ENCODE measurements at regions not wholly inside any gene's neighbourhood (a gene's known extent, or its start where the extent isn't known, plus 50 kb on each side); places are given as distances from the start of the nearest gene placed in this dataset.

DNA sequence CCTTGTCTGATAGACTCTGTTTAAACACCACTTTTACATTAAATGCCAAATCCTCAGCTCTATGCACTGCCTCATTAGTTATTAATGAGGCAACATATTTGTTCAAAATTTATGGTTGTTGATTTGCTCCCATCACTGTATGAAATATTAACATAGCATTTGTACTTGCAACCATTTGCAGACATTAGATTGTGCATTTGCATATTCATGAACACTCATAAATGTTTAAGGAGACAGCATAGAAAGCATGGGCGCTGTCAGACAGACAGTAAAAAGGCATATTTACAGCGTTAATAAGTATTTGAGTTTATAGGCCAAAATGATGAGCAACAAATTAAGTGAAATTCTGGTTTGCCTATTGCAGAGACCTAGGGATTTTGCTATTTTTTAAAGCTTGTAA, 502.3 kb downstream of the TXNL1 start:
- Histone ChIP-seq H3K27ac (no peak overlapping the region), H3K27me3 (no peaks in the 10 kb centered on the region), H3K9me3 (no peaks in the 10 kb centered on the region), H3K36me3 (no peaks in the 10 kb centered on the region), H3K4me3 (no peak overlapping the region), H3K4me1 (peaks cover 0 to 13% (median 2%) of the 10 kb centered on the region in 12 donors)
- no peak for DNase-seq
- ATAC-seq = no peak
- TF ChIP-seq, protein P1, sequence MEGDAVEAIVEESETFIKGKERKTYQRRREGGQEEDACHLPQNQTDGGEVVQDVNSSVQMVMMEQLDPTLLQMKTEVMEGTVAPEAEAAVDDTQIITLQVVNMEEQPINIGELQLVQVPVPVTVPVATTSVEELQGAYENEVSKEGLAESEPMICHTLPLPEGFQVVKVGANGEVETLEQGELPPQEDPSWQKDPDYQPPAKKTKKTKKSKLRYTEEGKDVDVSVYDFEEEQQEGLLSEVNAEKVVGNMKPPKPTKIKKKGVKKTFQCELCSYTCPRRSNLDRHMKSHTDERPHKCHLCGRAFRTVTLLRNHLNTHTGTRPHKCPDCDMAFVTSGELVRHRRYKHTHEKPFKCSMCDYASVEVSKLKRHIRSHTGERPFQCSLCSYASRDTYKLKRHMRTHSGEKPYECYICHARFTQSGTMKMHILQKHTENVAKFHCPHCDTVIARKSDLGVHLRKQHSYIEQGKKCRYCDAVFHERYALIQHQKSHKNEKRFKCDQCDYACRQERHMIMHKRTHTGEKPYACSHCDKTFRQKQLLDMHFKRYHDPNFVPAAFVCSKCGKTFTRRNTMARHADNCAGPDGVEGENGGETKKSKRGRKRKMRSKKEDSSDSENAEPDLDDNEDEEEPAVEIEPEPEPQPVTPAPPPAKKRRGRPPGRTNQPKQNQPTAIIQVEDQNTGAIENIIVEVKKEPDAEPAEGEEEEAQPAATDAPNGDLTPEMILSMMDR (IDR thresholded peaks at IDR 0.05) = no peak
- TF ChIP-seq POLR2A (IDR thresholded peaks at IDR 0.05) = no peak
- 92 to 97% (median 94%) methylated on average over 2 of the region's 2 CpGs for WGBS, 4 donors
- intact Hi-C loops (cut with DNase I) = no loop called here

DNA sequence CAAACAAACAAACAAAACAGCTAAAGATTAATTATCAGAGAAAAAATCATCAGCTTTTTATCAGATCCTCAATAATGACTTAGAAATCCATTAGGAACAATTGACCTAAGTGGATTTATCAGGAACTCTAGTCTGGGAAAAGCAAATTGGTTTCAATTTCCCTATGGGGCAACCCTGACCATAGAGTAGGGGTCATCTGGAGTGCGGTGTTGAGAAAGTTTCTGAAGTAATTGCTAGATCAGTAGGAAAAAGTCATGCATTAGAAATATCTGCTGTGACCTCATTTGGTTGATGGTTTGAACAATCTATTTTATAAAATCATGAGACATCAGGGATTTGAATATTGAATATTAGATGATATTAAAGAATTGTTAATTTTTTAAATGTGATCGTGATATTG, 507.9 kb downstream of the TXNL1 start:
- WGBS, 4 donors = 94 to 98% (median 95%) methylated on average over 2 of the region's 2 CpGs
- H3K4me3 ChIP-seq = no peak overlapping the region
- no peak for TF ChIP-seq POLR2A (IDR thresholded peaks at IDR 0.05)
- H3K27me3 ChIP-seq = no peaks in the 10 kb centered on the region
- H3K9me3 ChIP-seq = no peaks in the 10 kb centered on the region
- intact Hi-C loops (cut with DNase I) = no loop called here
- H3K36me3 ChIP-seq = no peaks in the 10 kb centered on the region
- H3K27ac ChIP-seq = no peak overlapping the region
- no peak for ATAC-seq
- DNase-seq = no peak
- H3K4me1 ChIP-seq = peaks cover 0 to 16% (median 0%) of the 10 kb centered on the region in 12 donors

DNA sequence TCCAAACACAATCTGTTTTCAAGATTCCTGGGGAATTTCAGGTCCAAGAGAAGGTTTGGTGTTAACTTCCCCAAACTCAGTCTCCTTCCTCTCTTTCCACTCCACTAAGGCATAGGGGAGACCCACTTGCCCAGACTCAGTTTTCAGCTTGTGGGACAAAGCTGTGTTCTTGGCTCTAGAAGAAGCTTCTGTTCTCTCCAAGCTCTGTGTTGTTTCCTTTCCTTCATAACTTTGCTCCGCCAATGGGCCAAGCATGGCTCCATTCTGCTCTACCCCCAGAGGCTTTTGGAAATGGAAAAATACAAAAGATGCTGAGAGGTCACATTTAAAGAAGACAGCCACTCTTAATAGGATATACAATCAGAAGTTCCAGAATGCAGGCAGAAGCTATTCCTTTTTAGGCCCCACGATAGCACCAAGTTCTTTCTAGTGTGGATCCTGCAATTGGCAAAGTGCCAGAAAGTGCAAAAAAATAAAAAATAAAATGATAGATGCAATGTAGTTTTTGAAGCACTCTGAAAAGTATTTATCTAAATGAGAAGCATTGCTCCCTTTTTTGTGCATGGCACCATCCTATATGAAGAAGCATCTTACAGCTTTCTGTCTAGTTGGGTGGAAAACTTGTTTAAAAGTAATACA, 510.1 kb downstream of the TXNL1 start:
- H3K36me3 ChIP-seq = no peaks in the 10 kb centered on the region
- H3K27me3 ChIP-seq = no peaks in the 10 kb centered on the region
- DNase-seq = no peak
- WGBS, 4 donors = 32 to 84% (median 58%) methylated on average over 2 of the region's 2 CpGs
- intact Hi-C loops (cut with DNase I) = no loop called here
- peaks cover 0 to 16% (median 0%) of the 10 kb centered on the region in 12 donors for H3K4me1 ChIP-seq
- no peak for ATAC-seq
- no peaks in the 10 kb centered on the region for H3K9me3 ChIP-seq
- peak overlapping the region in 3 of 12 donors; percentile 9 to 22 (median 11) for H3K27ac ChIP-seq
- no peak overlapping the region for H3K4me3 ChIP-seq
- TF ChIP-seq, protein P1 (IDR thresholded peaks at IDR 0.05) = no peak
- TF ChIP-seq POLR2A (IDR thresholded peaks at IDR 0.05) = no peak

DNA sequence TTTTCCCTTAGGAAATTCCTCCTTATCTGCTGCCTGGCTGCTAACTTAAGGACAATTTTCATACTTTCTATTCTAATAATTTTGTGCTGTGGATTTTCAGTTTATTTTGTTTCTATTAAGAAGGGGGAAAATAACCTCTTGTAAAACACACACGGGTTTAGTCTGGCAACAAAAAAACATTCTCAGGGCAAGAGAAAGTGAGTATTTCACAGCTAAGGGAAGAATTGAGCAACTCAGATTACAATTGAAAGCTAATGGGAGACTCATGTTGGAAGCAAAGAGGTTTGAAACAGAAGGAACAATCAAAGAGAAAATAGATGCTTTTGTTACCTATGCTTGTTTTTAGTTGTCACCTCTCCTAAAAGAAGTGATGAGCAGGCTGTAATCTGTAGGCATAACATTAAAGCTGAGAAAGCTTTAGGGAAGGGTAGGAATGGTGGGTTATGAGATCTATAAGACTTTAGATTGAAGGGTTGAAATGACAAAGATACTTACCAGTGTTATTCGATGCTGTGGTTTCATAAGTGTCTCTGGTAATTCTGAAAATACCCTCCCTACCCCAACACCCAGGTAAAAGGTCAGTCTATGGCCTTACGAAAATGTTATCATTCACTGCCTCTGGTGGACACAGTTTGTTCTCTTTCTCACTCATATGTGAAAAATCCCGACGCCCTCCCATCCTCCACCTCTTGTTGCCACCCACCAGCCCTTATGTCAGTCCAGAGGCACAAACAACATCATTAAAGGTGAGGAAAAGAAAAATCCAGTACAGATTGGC, 510.9 kb downstream of the TXNL1 start:
- Histone ChIP-seq H3K4me1 (peaks cover 0 to 16% (median 0%) of the 10 kb centered on the region in 12 donors), H3K27me3 (no peaks in the 10 kb centered on the region), H3K27ac (peak overlapping the region in 5 of 12 donors; percentile 2 to 22 (median 11)), H3K36me3 (no peaks in the 10 kb centered on the region), H3K9me3 (no peaks in the 10 kb centered on the region), H3K4me3 (no peak overlapping the region)
- peak in 1 of 4 donors; percentile 47 for ATAC-seq
- 85 to 92% (median 88%) methylated on average over 5 of the region's 5 CpGs for WGBS, 4 donors
- intact Hi-C loops (cut with DNase I) = no loop called here
- no peak for DNase-seq
- TF ChIP-seq, protein P1 (IDR thresholded peaks at IDR 0.05) = no peak
- TF ChIP-seq POLR2A (IDR thresholded peaks at IDR 0.05) = no peak
